ENCODE measurements at regions not wholly inside any gene's neighbourhood (a gene's known extent, or its start where the extent isn't known, plus 50 kb on each side); places are given as distances from the start of the nearest gene placed in this dataset.

DNA sequence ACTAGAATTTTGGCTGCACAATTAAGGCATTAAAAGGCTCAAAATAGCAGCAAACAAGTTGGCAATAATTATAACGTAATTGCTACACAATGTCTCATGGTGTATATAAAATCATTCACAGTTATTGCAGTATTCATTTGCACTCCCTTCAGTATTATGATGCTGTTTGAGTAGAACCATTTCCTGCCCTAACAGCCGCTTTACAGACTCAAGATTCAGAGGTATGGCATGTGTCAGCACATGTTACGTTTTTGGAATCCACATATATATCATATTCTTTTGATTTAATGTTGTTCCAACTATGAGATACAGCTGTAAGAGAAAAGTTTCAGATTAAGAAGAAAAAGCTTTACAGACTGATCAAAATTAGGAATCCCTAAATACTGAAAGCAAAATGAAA lies 56.3 kb upstream of the NCKAP5 start:
- DNase-seq (ENCODE audit: extremely low spot score), result no peak
- Histone ChIP-seq H3K4me1 (no peaks in the 10 kb centered on the region), H3K36me3 (no peaks in the 10 kb centered on the region), H3K4me3 (no peak overlapping the region), H3K27ac (replicated peaks in 1 of 4) (no peak overlapping the region), H3K9me3 (no peaks in the 10 kb centered on the region), H3K27me3 (no peaks in the 10 kb centered on the region)
- intact Hi-C loops (cut with DNase I), result no loop called here
- TF ChIP-seq POLR2A (IDR thresholded peaks at IDR 0.05; ENCODE audit: low read depth) (no peak), EP300 (IDR thresholded peaks at IDR 0.05) (no peak)
- TF ChIP-seq, protein P1, sequence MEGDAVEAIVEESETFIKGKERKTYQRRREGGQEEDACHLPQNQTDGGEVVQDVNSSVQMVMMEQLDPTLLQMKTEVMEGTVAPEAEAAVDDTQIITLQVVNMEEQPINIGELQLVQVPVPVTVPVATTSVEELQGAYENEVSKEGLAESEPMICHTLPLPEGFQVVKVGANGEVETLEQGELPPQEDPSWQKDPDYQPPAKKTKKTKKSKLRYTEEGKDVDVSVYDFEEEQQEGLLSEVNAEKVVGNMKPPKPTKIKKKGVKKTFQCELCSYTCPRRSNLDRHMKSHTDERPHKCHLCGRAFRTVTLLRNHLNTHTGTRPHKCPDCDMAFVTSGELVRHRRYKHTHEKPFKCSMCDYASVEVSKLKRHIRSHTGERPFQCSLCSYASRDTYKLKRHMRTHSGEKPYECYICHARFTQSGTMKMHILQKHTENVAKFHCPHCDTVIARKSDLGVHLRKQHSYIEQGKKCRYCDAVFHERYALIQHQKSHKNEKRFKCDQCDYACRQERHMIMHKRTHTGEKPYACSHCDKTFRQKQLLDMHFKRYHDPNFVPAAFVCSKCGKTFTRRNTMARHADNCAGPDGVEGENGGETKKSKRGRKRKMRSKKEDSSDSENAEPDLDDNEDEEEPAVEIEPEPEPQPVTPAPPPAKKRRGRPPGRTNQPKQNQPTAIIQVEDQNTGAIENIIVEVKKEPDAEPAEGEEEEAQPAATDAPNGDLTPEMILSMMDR (IDR thresholded peaks at IDR 0.05), result no peak
- WGBS, result 90% methylated on average over 3 of the region's 3 CpGs

DNA sequence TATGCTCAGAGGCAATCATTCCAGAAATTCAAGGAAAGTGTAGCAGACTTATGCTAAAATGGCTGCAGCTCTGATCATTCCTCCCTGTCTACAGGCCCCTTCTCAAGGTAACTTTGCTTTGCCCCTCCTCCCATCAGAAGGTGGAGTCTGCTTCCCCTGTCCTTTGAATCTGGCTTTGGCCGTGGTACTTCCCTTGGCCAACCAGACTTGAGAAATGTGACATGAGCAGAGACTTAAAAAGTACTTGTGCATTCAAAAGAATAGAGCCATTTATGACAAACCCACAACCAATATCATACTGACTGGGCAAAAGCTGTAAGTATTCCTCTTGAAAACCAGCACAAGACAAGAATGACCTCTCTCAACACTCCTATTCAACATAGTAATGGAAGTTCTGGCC lies 59.5 kb upstream of the NCKAP5 start:
- Histone ChIP-seq H3K9me3 (no peaks in the 10 kb centered on the region), H3K27ac (replicated peaks in 1 of 4) (no peak overlapping the region), H3K27me3 (no peaks in the 10 kb centered on the region), H3K4me1 (no peaks in the 10 kb centered on the region), H3K4me3 (no peak overlapping the region), H3K36me3 (no peaks in the 10 kb centered on the region)
- WGBS, result 93% methylated on average over 1 of the region's 1 CpG
- intact Hi-C loops (cut with DNase I), result no loop called here
- TF ChIP-seq, protein P1 (IDR thresholded peaks at IDR 0.05), result no peak
- TF ChIP-seq POLR2AphosphoS5 (IDR thresholded peaks at IDR 0.05) (no peak), EP300 (IDR thresholded peaks at IDR 0.05) (no peak), POLR2A (IDR thresholded peaks at IDR 0.05; ENCODE audit: low read depth) (no peak)
- DNase-seq (ENCODE audit: extremely low spot score), result no peak

DNA sequence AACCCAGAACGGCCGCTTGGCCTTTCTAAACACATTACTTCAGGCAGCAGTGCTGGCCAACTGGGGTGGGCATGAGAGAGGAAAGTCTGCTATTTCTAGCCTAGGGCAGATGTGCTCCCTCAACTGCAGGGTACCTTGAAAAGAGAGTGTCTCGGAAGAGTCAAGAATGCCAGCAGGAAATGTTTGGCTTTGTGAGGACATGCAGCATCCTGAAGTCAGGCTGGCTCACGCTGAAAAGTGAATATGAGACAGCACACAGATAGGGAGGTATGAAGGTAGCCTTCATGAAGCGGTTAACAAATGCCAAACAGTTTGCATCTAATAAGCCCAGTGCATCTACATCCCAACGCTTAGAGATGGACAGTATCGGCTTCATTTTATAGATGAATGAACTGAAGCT lies 65.0 kb upstream of the NCKAP5 start:
- intact Hi-C loops (cut with DNase I), result no loop called here
- no peaks in the 10 kb centered on the region for H3K36me3 ChIP-seq
- TF ChIP-seq POLR2AphosphoS5 (IDR thresholded peaks at IDR 0.05) (no peak), EP300 (IDR thresholded peaks at IDR 0.05) (no peak), POLR2A (IDR thresholded peaks at IDR 0.05; ENCODE audit: low read depth) (no peak)
- TF ChIP-seq, protein P1 (IDR thresholded peaks at IDR 0.05), result no peak
- H3K4me1 ChIP-seq, result peaks cover 0 to 7% (median 0%) of the 10 kb centered on the region in 4 donors
- H3K27ac ChIP-seq (replicated peaks in 1 of 4), result no peak overlapping the region
- no peaks in the 10 kb centered on the region for H3K9me3 ChIP-seq
- 91% methylated on average over 7 of the region's 7 CpGs for WGBS
- H3K4me3 ChIP-seq, result no peak overlapping the region
- DNase-seq (ENCODE audit: extremely low spot score), result no peak
- H3K27me3 ChIP-seq, result no peaks in the 10 kb centered on the region

DNA sequence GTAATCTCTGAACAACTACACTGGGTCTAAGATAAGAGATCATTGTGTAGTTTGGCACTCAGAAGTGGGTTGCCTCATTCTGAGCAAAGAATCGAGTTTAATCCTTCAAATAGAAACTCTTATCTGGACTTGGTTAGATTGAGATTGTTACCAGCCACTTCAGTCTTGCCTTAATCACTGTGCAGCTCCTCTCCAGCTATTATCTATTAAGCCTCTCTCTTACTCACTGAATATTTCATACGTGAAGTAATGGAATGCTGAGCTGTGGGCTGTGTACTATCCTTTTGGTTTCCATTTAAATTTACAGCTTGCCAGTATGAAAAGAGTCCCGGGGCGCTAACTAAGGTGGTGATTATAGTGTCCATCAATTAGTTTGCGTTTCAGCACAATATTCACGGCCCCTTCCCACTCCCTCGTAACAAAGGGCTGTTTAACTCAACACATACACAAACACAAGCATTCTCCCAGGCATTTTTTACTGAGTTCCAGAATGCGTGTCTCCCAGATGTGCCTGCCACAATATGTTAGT lies 65.7 kb upstream of the NCKAP5 start:
- Histone ChIP-seq H3K36me3 (no peaks in the 10 kb centered on the region), H3K4me3 (peak overlapping the region in 1 of 4 donors; percentile 20), H3K27ac (replicated peaks in 1 of 4) (no peak overlapping the region), H3K4me1 (peaks cover 0 to 7% (median 0%) of the 10 kb centered on the region in 4 donors), H3K9me3 (no peaks in the 10 kb centered on the region), H3K27me3 (no peaks in the 10 kb centered on the region)
- WGBS, result 61% methylated on average over 8 of the region's 8 CpGs
- DNase-seq (ENCODE audit: extremely low spot score), result no peak
- no peak for TF ChIP-seq POLR2A (IDR thresholded peaks at IDR 0.05; ENCODE audit: low read depth)
- no peak for TF ChIP-seq POLR2AphosphoS5 (IDR thresholded peaks at IDR 0.05)
- TF ChIP-seq, protein P1 (IDR thresholded peaks at IDR 0.05), result no peak
- TF ChIP-seq EP300 (IDR thresholded peaks at IDR 0.05), result no peak
- intact Hi-C loops (cut with DNase I), result no loop called here

DNA sequence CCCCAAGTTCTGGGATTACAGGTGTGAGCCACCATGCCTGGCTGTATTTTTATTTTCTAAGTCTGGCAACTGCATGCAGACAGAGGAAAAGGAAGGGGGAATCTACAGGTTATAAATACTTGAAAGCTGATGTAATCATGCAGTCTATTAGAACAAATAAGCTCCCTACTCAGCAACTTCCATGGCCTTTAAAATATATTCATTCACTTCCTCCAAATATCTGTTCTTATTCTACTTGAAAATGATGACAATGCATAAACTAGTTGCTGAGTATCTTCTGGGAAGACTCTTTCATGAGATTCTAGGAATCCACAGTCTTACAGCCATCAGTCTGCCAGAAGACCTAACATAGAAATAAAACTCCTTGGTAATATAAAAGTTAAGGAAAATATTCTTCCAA lies 66.9 kb upstream of the NCKAP5 start:
- Histone ChIP-seq H3K27ac (replicated peaks in 1 of 4) (no peak overlapping the region), H3K36me3 (no peaks in the 10 kb centered on the region), H3K27me3 (no peaks in the 10 kb centered on the region), H3K4me3 (no peak overlapping the region), H3K9me3 (no peaks in the 10 kb centered on the region), H3K4me1 (peaks cover 0 to 7% (median 0%) of the 10 kb centered on the region in 4 donors)
- DNase-seq (ENCODE audit: extremely low spot score), result no peak
- no peak for TF ChIP-seq POLR2AphosphoS5 (IDR thresholded peaks at IDR 0.05)
- TF ChIP-seq, protein P1 (IDR thresholded peaks at IDR 0.05), result no peak
- intact Hi-C loops (cut with DNase I), result no loop called here

All from esophagus muscularis mucosa (tissue), 4 donors.